ENCODE measurements at regions not wholly inside any gene's neighbourhood (a gene's known extent, or its start where the extent isn't known, plus 50 kb on each side); places are given as distances from the start of the nearest gene placed in this dataset.

DNA sequence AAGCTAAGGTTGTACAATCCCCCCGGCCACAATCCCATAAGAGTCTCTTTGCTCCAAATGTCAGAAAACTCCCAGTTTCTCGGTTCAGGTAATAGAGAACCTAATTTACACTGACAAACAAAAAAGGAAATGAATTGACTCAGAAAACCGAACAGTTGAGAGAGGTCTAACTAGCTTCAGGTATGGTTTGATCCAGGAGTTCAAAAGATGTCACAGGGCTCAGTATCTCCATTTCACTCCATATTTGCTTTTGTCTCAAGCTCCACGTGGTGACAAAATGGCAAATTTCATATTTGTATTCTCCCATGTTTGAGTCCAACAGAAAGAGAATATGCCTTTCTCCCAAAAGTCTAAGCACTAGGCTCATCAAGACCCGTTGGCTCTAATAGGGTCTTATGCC lies 117.4 kb downstream of the AXIN2 start:
- no peak for DNase-seq (ENCODE audit: low spot score)

DNA sequence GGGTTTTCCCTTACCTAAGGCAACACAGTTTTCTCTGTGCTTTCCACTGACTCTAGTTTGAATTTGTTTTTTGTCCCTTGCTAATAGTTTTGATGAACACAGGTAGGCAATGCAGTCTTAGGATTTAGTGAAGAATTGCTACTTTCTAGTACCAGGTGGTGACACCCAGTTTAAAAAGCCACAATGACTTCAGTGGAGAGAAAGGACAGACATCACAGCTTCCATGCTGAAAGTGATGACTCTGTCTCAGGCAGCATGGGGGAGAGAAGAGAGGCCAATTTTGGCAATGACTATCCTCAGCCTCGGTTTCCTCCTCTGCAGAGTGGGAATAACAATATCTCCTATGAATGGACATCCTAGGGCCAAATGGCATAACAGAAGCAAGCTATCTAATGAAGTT lies 118.8 kb downstream of the AXIN2 start:
- no peak for DNase-seq (ENCODE audit: low spot score)

DNA sequence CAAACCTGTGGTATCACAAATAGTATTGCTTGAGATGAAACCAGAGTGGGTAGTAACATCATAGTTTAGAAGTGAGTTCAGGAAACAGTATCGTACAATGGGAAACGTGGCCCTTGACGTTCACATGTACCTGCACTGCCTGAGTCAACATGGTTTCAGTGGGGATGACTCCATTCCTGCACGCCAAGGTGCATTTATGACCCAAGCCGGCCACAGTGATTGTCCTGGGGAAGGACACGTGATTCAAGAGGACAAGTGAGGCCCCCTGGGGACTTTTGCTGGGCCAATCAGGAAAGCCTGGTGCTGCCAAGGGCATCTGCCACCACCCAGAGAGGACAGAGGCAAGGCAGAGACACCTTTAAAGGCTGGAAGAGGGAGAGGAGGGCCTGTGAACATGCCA lies 119.2 kb downstream of the AXIN2 start:
- DNase-seq (ENCODE audit: low spot score), result no peak

DNA sequence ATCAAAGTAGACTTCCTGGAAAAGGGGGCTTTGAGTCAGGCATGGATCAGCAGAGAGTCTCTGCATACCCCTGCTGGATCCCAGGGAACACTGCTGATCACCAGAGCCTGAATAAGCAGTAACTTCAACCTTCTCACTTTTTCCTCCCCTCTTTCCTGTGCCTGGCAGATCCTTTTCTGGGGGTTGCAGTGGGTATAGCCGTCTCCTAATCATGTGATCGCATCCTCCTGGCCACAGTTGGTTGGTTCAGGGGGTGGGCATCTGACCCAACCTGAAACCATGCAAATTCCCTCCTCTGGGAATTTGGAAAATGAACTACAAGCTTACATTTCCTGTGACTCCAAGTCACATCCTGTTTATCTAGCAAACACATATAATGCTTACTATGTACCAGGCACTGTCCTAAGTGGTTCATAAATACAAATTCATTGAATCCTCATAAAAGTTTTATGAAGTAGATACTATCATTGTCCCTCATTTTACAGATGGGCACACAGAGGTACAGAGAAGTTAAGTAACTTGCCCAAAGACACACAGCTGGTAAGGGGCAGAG lies 120.3 kb downstream of the AXIN2 start:
- DNase-seq (ENCODE audit: low spot score), result no peak

DNA sequence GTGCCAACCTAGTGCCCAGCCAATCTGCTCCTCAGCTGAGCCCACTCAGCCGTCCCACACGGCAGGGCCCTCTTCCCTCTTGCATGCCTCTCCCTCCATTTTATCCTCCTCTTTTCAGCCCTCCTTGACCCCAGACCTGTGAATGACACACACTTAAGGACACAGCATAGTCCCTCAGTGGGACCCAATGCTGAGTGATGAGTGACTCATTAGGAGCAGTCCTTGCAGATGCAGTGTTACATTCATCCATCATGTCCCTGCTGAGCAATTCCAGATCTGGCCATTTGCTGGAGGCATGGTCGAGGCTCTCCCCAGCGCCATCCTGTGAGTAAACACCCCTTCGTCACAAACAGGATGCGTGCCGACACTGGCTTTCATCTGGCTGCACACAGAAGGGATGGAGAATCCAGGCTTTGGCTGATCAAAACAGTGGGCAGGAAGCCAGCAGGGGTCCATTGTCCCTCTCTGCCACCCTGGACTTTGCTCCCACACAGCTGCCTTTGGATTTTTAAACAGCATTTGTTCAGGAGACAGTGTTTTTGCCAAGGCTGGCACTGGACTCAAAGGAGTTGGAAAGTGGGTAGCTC lies 122.6 kb downstream of the AXIN2 start:
- DNase-seq (ENCODE audit: low spot score), result no peak

DNA sequence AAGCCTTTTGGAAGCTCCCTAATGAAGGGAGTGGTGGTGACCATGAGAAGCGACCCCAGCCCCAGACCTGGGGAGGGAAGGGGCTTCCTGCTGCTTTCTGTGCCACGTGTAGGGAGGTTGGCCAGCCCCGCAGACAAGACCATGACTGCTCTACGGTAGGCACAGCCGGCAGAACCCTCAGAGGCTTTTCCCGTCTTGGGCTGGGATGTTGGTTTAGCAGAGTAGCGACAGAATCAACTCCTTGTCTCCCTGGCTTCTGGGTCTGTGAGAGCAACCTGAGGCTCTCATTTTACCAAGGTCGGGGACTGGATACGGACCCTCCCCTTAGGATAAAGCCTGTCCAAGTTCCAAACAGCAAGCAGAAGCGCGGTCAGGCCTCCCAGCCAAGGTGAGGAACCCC lies 123.3 kb downstream of the AXIN2 start:
- no peak for DNase-seq (ENCODE audit: low spot score)

DNA sequence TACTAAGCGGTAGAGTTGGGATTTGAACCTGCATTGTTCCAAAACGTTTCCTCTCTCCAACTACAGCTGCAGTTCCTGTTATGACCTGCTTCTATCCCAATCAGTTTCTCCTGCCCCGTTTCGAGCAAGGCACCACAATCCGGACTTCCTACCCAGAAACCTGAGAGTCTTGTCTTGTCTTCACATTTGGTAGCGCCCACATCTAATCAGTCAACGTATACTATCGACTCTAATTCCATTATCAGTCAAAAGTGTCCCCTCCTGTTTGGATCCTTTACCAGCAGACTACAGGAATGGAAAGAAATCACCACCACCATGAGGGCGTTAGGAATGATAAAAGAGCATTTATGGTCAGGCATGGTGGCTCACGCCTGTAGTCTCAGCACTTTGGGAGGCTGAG lies 124.6 kb downstream of the AXIN2 start:
- no peak for DNase-seq (ENCODE audit: low spot score)

DNA sequence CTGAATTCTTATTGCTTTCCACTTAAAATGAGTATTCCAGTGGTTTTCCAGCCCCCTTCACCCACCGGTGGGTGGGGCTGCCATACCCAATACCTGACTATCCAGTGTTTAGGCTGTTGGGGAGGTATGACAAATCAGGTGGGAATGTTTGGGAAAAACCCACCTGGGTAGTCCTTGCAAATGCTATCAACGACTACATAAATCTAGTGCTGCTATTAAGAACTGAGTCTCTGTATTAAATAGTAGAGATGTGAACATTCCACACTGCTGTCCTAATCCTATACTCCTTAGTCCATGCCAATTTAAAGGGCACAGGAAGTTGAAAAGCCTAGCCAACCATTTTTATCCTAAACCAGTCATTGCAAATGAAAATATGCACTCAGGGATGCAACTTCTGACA lies 126.6 kb downstream of the AXIN2 start:
- DNase-seq (ENCODE audit: low spot score), result no peak

DNA sequence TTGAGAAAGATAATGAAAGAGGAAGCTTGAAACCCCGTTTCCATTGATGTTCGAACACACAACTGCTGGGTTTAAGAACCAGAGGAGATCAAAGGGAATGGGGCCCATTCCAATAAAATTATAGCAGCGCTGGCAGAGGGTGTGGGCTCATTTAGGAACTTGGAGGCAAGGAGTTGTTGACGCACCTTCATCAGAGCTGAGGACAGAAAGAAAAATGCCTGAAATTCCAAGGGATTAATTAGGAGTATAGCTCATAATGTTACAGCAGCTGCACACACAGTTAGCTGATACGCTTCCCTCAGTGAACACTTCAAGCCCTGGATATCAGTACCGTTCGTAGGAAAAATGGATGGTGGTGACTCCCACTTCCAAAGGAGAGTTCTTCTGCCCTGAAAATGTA lies 127.2 kb downstream of the AXIN2 start:
- no peak for DNase-seq (ENCODE audit: low spot score)

DNA sequence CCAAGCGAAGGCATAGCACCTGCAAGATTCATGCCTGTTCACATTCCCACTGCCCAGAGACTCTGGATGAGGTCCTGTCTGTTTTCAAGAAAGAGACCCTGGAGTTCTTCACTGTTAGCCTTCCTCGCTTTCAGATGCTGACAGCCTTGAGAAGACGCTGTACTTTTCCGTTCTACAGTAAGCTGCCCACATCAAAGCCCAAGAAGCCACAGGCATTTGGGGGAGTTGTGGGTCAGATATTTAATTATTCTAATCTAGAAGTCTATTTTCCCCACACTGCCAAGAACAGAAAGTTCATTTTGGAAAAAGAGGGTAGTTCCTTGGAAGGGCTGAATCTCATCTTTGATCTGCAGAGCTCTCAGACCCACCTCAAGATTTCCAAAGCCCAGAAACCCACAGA lies 127.9 kb downstream of the AXIN2 start:
- DNase-seq (ENCODE audit: low spot score), result no peak

DNA sequence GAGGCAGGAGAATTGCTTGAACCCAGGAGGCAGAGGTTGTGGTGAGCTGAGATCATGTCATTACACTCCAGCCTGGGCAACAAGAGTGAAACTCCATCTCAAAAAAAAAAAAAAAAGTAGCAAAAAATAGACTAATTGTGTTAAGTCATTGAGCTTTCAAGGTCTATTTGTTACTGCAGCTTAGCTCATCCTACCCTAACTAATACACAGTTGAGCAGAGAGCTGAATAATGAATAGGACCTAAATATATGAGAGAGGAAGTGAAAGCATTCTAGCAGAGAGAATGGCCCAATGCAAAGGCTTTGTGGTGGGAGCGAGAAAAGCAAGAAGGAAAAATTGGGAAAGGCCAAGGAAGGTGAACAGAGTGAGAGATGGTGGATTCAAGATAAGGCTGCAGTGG lies 128.3 kb downstream of the AXIN2 start:
- no peak for DNase-seq (ENCODE audit: low spot score)

DNA sequence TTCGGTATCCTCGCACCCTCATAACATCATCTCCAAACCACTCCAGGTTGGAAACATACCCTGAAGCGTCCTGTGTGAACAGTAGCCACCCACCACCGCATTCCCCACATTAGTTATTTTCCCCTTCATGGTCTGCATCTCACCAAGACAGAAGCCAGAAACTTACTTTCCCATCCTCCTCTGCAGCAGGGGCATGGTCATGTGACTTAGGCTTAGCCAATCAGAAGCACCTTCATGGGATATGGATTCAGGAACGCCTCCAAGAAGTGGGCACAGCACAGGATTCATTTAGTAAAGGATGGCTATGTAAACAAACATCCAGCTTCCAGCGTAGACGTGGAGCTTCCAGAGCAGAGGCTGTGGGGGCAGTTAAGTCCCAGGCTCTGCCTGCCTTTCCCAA lies 130.3 kb downstream of the AXIN2 start:
- DNase-seq (ENCODE audit: low spot score), result no peak

DNA sequence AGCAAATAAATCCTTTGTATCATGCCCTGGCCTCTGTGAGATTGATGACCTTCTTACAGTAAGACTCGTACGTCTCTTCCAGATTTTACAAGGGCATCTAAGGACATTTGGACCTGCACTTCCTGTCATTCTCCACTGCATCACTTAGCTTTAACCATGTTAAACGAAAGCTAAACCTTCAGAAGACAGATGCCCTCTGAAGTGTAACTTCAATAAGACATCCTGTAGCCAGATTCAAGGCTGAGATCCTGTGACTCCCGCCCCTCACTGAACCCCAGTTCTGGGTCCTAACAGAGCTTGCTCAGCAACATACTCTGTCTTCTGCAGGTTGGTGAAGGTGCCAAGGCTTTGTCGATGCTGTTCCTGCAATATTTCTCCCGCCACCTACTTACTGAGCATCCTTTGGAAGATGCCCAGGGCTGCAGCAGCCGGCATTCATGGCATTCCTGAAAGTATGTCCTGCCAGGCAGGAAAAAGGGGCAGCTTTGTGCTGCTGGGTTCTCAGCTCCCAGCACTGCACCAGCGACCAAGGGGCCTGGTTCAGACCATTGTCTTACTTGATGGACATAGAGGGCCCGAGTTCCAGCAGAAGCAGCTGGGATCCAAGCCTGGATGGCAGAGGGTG lies 131.1 kb downstream of the AXIN2 start:
- DNase-seq (ENCODE audit: low spot score), result no peak

DNA sequence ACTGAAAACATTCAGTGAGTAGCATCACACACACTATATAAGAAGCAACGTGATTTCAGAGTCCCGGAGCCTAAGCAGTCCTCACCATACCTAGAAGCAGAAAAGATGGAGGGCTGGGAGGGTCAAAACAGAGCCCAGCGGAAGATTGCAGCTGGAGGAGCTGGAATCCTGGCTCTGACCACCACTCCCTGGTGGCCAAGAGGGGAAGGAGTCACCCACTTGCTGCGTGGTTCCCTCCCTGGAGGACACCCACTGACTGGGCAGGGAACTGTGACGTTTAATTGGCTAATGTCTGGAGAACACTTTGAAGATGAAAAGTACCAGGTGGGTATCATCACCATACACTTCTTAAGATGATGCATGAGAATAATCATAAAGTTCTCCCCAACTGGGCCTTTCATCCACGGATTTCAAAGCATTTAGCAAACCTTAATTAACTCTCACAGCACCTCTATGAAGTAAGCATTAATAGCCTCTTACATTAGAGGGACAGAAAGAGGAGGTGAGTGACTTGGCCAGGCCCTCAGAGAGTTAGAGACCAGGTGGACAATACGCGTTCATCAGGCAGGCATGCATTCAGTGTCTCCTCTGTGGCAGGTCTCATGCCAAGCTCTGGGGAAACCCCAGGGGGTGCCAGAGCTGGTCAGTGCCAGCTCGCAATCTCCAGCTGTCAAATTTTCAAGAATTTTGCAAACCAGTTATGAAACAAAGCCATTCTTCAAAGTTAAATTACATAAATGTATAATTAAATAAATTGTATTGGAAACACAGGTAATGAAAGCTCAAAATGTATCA lies 137.9 kb downstream of the AXIN2 start:
- DNase-seq (ENCODE audit: low spot score), result no peak

DNA sequence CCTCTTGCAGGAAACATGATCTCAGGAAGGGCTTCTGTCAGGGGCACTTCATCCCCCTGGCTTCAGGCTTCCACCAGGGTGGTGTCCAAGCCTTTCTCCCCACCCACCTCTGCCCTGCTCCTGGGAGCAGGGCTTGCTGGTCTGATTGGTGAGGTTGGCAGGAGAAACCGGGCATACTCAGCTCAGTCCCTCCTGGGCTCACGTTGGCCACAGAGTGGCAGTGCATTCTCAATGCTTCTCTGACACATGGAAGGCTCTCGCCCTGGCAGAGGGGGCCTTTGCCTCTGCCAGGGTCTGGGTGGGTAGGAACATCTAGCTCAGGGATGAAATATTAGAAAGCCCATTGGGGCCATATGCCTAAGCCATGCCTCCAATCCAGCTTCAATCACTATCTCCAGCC lies 142.8 kb downstream of the AXIN2 start:
- no peak for DNase-seq (ENCODE audit: low spot score)

DNA sequence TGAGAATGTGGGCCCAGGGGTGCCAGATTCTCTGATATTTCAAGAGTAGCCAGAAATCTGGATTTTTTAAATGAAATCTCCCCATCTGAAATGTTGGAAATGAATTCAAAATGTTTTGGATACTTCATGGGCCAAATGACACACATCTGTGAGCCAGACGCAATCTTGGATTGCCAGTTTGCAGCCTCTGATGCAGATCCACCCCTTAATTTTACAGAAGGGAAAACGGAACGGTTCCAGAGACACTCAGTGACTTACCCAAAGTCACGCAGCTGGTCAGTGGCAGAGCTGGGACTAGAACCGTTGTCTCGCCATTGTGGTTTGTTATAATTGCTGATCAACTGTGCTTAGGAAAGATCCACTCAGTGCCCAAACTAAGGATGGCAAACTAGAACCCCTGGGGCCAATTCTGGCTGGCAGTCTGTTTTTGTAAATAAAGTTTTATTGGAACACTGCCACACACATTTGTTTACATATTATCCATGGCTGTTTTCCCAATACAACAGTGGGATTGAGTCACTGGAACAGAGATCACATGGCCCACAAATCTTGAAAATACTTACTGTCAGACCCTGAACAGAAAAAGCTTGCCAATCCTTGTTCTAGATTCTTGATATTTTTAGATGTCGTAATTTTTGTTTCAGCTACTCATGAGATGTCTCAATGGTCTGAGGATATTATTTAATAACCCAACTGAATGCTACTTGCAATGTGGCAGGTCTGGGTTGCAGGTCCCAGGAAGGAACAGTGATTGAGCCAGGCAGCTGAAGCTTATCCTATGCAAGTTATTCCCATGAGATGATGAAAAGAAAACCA lies 143.8 kb downstream of the AXIN2 start:
- no peak for DNase-seq (ENCODE audit: low spot score)

DNA sequence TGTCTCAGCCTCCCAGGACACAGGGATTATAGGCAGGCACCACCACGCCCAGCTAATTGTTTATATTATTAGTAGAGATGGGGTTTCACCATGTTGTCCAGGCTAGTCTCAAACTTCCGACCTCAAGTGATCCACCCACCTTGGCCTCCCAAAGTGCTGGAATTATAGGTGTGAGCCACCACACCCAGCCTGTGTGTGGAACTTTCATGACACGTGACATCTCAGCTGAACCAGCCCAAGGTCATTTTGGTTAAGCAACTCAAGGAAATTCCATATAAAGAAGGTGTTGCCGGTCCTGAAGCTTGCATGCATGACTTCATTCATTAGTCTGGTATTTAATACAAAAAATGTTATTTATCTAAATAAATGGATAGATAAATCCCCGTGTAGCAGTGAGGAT lies 145.5 kb downstream of the AXIN2 start:
- no peak for DNase-seq (ENCODE audit: low spot score)

DNA sequence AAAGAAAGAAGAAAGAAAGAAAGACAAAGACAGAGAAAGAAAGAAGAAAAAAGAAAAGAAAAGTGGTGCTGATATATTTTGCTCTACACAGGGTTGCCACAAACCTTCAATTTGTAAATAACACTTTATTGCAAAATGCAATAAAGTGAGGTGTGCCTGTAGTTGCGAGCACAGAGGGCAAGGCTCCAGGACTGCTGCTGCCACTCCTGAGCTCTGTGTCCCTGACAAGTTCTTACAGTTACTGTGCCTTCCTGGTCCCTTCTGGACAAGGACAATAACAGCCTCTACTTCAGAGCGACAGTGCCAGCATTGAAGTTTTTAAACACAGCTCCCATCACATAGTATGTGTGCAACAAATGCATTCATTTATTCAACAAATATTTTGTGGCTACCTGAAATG lies 148.1 kb downstream of the AXIN2 start:
- no peak for DNase-seq (ENCODE audit: low spot score)

DNA sequence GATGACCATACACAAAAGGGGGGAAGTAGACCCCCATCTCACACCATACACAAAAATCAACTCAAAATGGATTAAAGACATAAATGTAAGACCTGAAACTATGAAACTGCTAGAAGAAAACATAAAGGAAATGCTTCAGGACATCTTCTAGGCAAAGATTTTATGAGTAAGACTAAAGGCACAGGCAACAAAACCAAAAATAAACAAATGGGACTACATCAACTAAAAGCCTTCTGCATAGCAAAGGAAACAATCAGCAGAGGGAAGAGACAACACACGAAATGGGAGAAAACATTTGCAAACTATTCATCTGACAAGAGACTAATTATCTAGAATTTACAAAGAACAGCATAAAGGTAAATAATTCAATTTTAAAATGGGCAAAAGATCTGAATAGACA lies 152.1 kb downstream of the AXIN2 start:
- DNase-seq (ENCODE audit: low spot score), result no peak

DNA sequence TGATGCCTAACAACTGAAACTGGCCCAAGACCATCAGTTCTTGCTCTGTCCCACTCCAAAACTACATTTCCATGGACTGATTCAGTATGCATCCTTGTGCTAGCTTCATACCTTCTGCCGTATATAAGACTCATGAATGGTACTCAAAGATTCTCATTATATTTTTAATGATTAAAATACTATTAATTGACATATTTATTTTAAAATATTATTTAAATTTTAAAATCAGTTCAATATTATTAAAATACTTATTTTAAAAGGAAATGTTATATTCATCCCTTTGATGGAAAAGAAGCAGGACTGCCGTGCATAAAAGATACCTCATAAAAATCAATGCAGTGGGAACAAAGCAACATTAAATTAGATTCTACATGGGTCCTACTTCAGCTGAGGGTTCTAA lies 153.4 kb downstream of the AXIN2 start:
- no peak for DNase-seq (ENCODE audit: low spot score)

DNA sequence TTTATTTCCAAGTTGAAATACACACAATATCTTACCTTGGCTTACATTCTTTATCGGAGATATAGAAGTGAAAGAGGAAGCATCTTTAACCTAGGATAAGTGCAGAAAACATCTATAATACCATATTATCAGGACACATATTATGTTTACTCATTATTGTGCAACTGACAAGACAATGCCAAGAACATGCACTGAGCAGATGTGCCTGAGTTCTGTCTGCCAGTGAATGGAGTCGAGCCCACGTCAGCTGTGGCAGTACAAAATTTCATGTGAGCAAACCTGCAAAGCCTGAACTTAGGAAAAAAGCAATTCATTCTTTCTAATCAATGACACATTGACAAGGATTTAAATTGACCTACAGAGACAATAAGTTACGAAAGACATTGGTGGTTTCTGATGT lies 154.4 kb downstream of the AXIN2 start:
- no peak for DNase-seq (ENCODE audit: low spot score)

DNA sequence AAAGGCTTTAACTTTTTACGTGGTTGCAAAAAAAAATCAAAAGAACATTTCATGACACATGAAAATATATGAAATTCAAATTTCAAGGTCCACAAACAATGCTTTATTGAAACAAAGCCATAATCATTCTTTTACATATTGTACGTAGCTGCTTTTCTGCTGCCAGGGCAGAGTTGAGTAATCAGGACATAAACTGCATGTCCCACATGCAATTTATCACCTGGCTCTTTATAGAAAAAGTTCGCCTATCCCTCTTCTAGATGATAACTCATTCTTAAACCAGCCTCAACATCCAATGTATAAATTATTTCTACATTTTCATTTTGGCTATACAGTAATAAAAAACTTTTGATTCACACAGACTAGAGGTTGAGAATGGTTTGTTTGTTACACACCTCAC lies 154.9 kb downstream of the AXIN2 start:
- DNase-seq (ENCODE audit: low spot score), result no peak

DNA sequence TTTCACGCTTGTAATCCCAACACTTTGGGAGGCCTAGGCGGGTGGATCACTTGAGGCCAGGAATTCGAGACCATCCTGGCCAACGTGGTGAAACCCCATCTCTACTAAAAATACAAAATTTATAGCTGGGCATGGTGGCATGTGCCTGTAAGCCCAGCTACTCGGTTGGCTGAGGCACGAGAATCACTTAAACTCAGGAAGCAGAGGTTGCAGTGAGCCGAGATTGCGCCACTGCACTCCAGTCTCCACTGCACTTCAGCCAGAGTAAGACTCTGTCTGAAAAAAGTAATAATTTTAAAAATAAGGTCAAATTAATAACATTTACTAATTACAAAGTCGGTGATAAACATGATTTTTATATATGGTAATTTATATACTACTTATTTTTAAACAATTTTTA lies 155.9 kb downstream of the AXIN2 start:
- no peak for DNase-seq (ENCODE audit: low spot score)

All from hematopoietic multipotent progenitor cell treated with erythropoietin and hydrocortisone succinate and interleukin-3 and kit ligand, for 15 days (in vitro differentiated cells).